HEK293 (cell line): ENCODE measurements at regions not wholly inside any gene's neighbourhood (a gene's known extent, or its start where the extent isn't known, plus 50 kb on each side); places are given as distances from the start of the nearest gene placed in this dataset.

Experiments
- CTCF ChIA-PET: fragments of 350-600 bp; formaldehyde crosslinking; extraction: SDS; loops from one replicate; lab custom pipeline; 2021; ENCODE audit warnings: antibody characterized with exemption; lab: Yijun Ruan, JAX
- POLR2A ChIA-PET: fragments of 300-600 bp; formaldehyde crosslinking; extraction: SDS; loops from one replicate; lab custom pipeline; 2020; ENCODE audit warnings: antibody characterized with exemption, inconsistent platforms; lab: Yijun Ruan, JAX
- H3K27ac ChIP-seq: fragments of 200-500 bp; sonication (Bioruptor generic); 2 replicates; pipeline ENCODE4 v1.5.1; 2014; ENCODE audit warnings: low read depth, low read length, control low read depth, inconsistent platforms; ENCODE audit errors: extremely low read depth
- H3K36me3 ChIP-seq, 2 experiments: fragments of 200-500 bp in 1 of 2; sonication (Bioruptor generic) in 1 of 2; 1 replicate in 1 of 2; 2 replicates in 1 of 2; pipeline ENCODE4 v1.5.1; 2014 to 2017; ENCODE audit warnings: inconsistent platforms in 2 of 2, low read length in 2 of 2; ENCODE audit not compliant: control insufficient read depth in 2 of 2, insufficient read depth in 1 of 2
- H3K4me1 ChIP-seq: fragments of 200-500 bp; sonication (Bioruptor generic); 2 replicates; pipeline ENCODE4 v1.5.1; 2014; ENCODE audit warnings: mild to moderate bottlenecking, low read length, inconsistent platforms; ENCODE audit not compliant: control insufficient read depth, insufficient read depth
- H3K4me3 ChIP-seq: 2 replicates; pipeline ENCODE4 v1.5.1; 2011; ENCODE audit warnings: low read depth, mild to moderate bottlenecking, control low read depth, low read length, moderate library complexity
- H3K9me3 ChIP-seq: fragments of 200-500 bp; sonication (Bioruptor generic); 2 replicates; pipeline ENCODE4 v1.5.1; 2014; ENCODE audit warnings: low read depth, low read length, inconsistent platforms; ENCODE audit not compliant: control insufficient read depth, insufficient read depth
- GFI1B ChIP-seq: fragments of 450-650 bp; formaldehyde crosslinking; IDR thresholded peaks from 2 replicates; pipeline ENCODE4 v1.5.1; 2016; ENCODE audit warnings: missing biosample characterization, missing genetic modification characterization
- GLI4 ChIP-seq: fragments of 450-650 bp; formaldehyde crosslinking; IDR thresholded peaks from 2 replicates; pipeline ENCODE4 v1.5.1; 2016; ENCODE audit warnings: missing biosample characterization, missing genetic modification characterization
- KLF9 ChIP-seq: fragments of 450-650 bp; formaldehyde crosslinking; IDR thresholded peaks from 2 replicates; pipeline ENCODE4 v1.5.1; 2016; ENCODE audit warnings: missing biosample characterization, missing genetic modification characterization, low read depth
- MYNN ChIP-seq: fragments of 450-650 bp; formaldehyde crosslinking; IDR thresholded peaks from 2 replicates; pipeline ENCODE4 v1.5.1; 2016; ENCODE audit warnings: missing biosample characterization, missing genetic modification characterization, borderline replicate concordance
- WT1 ChIP-seq: fragments of 450-650 bp; formaldehyde crosslinking; IDR thresholded peaks from 2 replicates; pipeline ENCODE4 v1.5.1; 2016; ENCODE audit warnings: missing biosample characterization, missing genetic modification characterization
- ZNF112 ChIP-seq: fragments of 450-650 bp; formaldehyde crosslinking; IDR thresholded peaks from 2 replicates; pipeline ENCODE4 v1.5.0; 2017; ENCODE audit warnings: missing biosample characterization, missing genetic modification characterization
- ZNF221 ChIP-seq: fragments of 450-650 bp; formaldehyde crosslinking; IDR thresholded peaks from 2 replicates; pipeline ENCODE4 v1.5.1; 2017; ENCODE audit warnings: missing biosample characterization, missing genetic modification characterization, borderline replicate concordance
- ZNF223 ChIP-seq: fragments of 450-650 bp; formaldehyde crosslinking; IDR thresholded peaks from 2 replicates; pipeline ENCODE4 v1.5.1; 2016; ENCODE audit warnings: missing biosample characterization, missing genetic modification characterization
- ZNF292 ChIP-seq: fragments of 450-650 bp; formaldehyde crosslinking; IDR thresholded peaks from 2 replicates; pipeline ENCODE4 v1.5.1; 2016; ENCODE audit warnings: low read depth, missing biosample characterization, missing genetic modification characterization, borderline replicate concordance
- ZNF391 ChIP-seq: fragments of 450-650 bp; formaldehyde crosslinking; IDR thresholded peaks from 2 replicates; pipeline ENCODE4 v1.5.1; 2016; ENCODE audit warnings: low read depth, missing biosample characterization, missing genetic modification characterization, borderline replicate concordance
- ZNF555 ChIP-seq: fragments of 450-650 bp; formaldehyde crosslinking; conservative IDR thresholded peaks from 2 replicates; pipeline ENCODE4 v1.5.1; 2017; ENCODE audit warnings: missing biosample characterization, mild to moderate bottlenecking, missing genetic modification characterization, inconsistent platforms
- ZXDB ChIP-seq: fragments of 450-650 bp; formaldehyde crosslinking; IDR thresholded peaks from 2 replicates; pipeline ENCODE4 v1.5.1; 2016; ENCODE audit warnings: missing biosample characterization, missing genetic modification characterization
- TF ChIP-seq, protein P1 (sequence below): sonication (generic); formaldehyde crosslinking; IDR thresholded peaks from 2 replicates; pipeline ENCODE4 v1.8.1; 2022; ENCODE audit warnings: mild to moderate bottlenecking, moderate library complexity, missing genetic modification reagents
- TF ChIP-seq, protein P2 (sequence below): fragments of 450-650 bp; formaldehyde crosslinking; IDR thresholded peaks from 2 replicates; pipeline ENCODE4 v1.5.1; 2017; ENCODE audit warnings: missing biosample characterization, missing genetic modification characterization
- TF ChIP-seq, protein P3 (sequence below): IDR thresholded peaks from 2 replicates; pipeline ENCODE4 v1.6.1; 2011; ENCODE audit warnings: mild to moderate bottlenecking, low read depth, low read length, borderline replicate concordance
- TF ChIP-seq, protein P4 (sequence below): fragments of 450-650 bp; formaldehyde crosslinking; IDR thresholded peaks from 2 replicates; pipeline ENCODE4 v1.5.1; 2016; ENCODE audit warnings: missing biosample characterization, missing genetic modification characterization

DNA sequence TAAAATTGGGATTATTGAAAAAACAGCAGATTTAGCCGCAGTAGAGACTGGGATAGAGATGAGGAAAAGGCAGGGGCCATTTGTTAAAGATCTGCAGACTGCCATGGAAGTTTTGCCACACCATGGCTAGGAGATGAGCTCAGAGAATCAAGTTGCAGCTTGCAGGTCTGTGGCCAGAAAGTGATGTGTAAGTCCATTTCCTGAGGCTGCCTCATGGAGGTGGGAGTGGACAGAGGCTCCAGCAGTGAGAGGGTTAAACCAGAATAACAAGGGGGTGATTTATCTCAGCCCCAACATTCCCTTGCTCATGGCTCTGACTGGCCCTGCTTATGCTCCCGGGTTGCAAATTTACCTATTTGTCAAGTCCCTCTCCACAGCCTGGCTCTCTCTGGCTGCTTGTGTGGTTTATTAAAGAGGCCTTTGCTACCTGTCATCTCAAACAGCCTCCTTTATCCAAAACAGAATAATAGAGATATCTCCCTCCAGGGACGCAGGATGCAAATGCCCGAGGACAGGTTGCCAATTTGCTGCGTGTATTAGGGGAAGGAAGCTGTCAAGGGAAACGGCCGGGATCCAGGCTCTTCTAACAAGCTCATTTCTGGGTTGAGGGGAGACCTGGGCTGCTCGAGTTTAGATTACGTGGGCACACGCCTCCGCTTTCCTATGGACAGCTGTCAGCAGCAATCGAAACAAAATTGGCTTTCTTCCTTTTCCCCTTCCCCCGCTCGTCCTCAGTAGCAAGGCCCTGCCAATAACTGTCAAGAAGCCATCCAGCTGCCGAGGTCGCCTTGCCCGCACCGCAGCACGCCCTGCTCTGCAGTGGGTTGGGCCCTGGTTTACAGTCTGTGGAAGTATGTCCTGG, 72.8 kb upstream of the PITX1 start:
- no peak for TF ChIP-seq ZNF223
- TF ChIP-seq, protein P1, sequence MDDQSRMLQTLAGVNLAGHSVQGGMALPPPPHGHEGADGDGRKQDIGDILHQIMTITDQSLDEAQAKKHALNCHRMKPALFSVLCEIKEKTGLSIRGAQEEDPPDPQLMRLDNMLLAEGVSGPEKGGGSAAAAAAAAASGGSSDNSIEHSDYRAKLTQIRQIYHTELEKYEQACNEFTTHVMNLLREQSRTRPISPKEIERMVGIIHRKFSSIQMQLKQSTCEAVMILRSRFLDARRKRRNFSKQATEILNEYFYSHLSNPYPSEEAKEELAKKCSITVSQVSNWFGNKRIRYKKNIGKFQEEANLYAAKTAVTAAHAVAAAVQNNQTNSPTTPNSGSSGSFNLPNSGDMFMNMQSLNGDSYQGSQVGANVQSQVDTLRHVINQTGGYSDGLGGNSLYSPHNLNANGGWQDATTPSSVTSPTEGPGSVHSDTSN (CRISPR knock-in tag): no peak
- no peaks in the 10 kb centered on the region for H3K9me3 ChIP-seq
- no peak overlapping the region for H3K4me3 ChIP-seq
- no peaks in the 10 kb centered on the region for H3K4me1 ChIP-seq
- ChIA-PET CTCF (interaction anchor here (0.6 kb wide), 1 partner anchor 12 kb away, joined by 4 read pairs; no protein-coding TSS in a partner anchor), POLR2A (no interaction called here)
- H3K36me3 ChIP-seq: no peaks in the 10 kb centered on the region
- no peak overlapping the region for H3K27ac ChIP-seq

DNA sequence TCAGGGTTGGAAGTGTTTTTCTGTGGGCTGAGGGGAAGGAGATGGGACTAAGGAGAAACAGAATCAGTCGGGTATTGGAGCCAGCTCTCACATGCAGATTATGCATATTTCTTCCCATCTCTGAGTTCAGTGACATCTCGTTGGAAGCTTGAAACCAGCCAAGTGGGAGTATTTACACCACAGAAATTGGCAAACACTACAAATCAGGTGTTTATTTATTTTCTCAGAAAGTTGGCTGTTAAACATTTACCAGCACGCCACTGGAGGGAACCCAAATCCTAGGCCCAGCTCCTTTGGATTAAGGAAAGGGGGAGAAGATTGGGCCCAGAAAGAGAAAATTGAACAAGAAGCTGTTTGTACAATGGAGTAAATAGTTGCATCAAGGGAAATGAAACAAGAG, 72.1 kb upstream of the PITX1 start:
- no peaks in the 10 kb centered on the region for H3K4me1 ChIP-seq
- no peak overlapping the region for H3K4me3 ChIP-seq
- ChIA-PET CTCF (interaction anchor here (0.6 kb wide), 1 partner anchor 12 kb away, joined by 4 read pairs; no protein-coding TSS in a partner anchor), POLR2A (no interaction called here)
- H3K36me3 ChIP-seq: no peaks in the 10 kb centered on the region
- no peaks in the 10 kb centered on the region for H3K9me3 ChIP-seq
- H3K27ac ChIP-seq: no peak overlapping the region
- TF ChIP-seq ZNF112 (tag by site-specific recombination): peak; percentile 87
- TF ChIP-seq, protein P2, sequence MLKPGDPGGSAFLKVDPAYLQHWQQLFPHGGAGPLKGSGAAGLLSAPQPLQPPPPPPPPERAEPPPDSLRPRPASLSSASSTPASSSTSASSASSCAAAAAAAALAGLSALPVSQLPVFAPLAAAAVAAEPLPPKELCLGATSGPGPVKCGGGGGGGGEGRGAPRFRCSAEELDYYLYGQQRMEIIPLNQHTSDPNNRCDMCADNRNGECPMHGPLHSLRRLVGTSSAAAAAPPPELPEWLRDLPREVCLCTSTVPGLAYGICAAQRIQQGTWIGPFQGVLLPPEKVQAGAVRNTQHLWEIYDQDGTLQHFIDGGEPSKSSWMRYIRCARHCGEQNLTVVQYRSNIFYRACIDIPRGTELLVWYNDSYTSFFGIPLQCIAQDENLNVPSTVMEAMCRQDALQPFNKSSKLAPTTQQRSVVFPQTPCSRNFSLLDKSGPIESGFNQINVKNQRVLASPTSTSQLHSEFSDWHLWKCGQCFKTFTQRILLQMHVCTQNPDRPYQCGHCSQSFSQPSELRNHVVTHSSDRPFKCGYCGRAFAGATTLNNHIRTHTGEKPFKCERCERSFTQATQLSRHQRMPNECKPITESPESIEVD (tag by site-specific recombination): no peak

DNA sequence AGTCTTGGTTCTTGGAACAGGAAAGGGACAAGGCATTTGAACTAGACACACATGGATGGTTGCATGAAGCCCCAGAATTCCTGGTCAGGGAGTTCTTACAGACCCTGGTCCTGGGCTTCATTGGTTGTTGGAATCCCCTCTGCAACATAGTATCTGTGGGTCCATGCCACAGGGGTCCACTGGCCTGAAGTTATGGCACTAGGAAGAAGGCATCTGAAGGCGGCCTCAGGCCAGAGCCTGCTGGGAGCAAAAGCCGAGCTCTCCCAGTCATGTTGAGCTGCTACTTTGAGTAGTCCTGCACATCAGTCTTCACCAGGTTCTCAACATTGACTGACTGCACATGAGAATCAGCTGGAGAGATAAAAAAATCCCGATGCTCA, 71.1 kb upstream of the PITX1 start:
- Histone ChIP-seq H3K4me1 (no peaks in the 10 kb centered on the region), H3K4me3 (no peak overlapping the region), H3K27ac (no peak overlapping the region), H3K36me3 (no peaks in the 10 kb centered on the region), H3K9me3 (no peaks in the 10 kb centered on the region)
- POLR2A ChIA-PET: no interaction called here
- TF ChIP-seq WT1 (tag by site-specific recombination): no peak
- TF ChIP-seq, protein P3, sequence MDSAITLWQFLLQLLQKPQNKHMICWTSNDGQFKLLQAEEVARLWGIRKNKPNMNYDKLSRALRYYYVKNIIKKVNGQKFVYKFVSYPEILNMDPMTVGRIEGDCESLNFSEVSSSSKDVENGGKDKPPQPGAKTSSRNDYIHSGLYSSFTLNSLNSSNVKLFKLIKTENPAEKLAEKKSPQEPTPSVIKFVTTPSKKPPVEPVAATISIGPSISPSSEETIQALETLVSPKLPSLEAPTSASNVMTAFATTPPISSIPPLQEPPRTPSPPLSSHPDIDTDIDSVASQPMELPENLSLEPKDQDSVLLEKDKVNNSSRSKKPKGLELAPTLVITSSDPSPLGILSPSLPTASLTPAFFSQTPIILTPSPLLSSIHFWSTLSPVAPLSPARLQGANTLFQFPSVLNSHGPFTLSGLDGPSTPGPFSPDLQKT: no peak
- TF ChIP-seq ZNF391 (tag by site-specific recombination): no peak
- TF ChIP-seq ZNF555 (tag by site-specific recombination): no peak
- TF ChIP-seq ZXDB (tag by site-specific recombination): no peak
- no peak for TF ChIP-seq ZNF221
- TF ChIP-seq MYNN: no peak
- TF ChIP-seq GFI1B (tag by site-specific recombination): no peak
- no peak for TF ChIP-seq KLF9
- no peak for TF ChIP-seq ZNF292 (tag by site-specific recombination)
- TF ChIP-seq GLI4 (tag by site-specific recombination): no peak
- TF ChIP-seq, protein P4, sequence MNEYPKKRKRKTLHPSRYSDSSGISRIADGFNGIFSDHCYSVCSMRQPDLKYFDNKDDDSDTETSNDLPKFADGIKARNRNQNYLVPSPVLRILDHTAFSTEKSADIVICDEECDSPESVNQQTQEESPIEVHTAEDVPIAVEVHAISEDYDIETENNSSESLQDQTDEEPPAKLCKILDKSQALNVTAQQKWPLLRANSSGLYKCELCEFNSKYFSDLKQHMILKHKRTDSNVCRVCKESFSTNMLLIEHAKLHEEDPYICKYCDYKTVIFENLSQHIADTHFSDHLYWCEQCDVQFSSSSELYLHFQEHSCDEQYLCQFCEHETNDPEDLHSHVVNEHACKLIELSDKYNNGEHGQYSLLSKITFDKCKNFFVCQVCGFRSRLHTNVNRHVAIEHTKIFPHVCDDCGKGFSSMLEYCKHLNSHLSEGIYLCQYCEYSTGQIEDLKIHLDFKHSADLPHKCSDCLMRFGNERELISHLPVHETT (tag by site-specific recombination): no peak
- CTCF ChIA-PET: no interaction called here
